OCI-LY3 (cell line): ENCODE measurements at regions not wholly inside any gene's neighbourhood (a gene's known extent, or its start where the extent isn't known, plus 50 kb on each side); places are given as distances from the start of the nearest gene placed in this dataset.

Experiments used
- EZH2phosphoT487 ChIP-seq: fragments of 200-600 bp; shearing (Covaris generic); IDR thresholded peaks from 2 replicates; pipeline ENCODE4 v1.6.1; 2018; ENCODE audit warnings: antibody characterized with exemption, mixed run types, low read depth
- TF ChIP-seq, protein P1 (sequence below): fragments of 200-600, 300-600 bp; sonication (generic); IDR thresholded peaks from 2 replicates; pipeline ENCODE4 v1.5.1; 2014; ENCODE audit warnings: antibody characterized with exemption, low read length, low read depth

- TF ChIP-seq, protein P1, sequence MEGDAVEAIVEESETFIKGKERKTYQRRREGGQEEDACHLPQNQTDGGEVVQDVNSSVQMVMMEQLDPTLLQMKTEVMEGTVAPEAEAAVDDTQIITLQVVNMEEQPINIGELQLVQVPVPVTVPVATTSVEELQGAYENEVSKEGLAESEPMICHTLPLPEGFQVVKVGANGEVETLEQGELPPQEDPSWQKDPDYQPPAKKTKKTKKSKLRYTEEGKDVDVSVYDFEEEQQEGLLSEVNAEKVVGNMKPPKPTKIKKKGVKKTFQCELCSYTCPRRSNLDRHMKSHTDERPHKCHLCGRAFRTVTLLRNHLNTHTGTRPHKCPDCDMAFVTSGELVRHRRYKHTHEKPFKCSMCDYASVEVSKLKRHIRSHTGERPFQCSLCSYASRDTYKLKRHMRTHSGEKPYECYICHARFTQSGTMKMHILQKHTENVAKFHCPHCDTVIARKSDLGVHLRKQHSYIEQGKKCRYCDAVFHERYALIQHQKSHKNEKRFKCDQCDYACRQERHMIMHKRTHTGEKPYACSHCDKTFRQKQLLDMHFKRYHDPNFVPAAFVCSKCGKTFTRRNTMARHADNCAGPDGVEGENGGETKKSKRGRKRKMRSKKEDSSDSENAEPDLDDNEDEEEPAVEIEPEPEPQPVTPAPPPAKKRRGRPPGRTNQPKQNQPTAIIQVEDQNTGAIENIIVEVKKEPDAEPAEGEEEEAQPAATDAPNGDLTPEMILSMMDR = no peak
- no peak for TF ChIP-seq EZH2phosphoT487
Measured at GRCh38 chr4:124132161-124132560, 580.4 kb downstream of the ANKRD50 start.
